ENCODE measurements at regions not wholly inside any gene's neighbourhood (a gene's known extent, or its start where the extent isn't known, plus 50 kb on each side); places are given as distances from the start of the nearest gene placed in this dataset.

DNA sequence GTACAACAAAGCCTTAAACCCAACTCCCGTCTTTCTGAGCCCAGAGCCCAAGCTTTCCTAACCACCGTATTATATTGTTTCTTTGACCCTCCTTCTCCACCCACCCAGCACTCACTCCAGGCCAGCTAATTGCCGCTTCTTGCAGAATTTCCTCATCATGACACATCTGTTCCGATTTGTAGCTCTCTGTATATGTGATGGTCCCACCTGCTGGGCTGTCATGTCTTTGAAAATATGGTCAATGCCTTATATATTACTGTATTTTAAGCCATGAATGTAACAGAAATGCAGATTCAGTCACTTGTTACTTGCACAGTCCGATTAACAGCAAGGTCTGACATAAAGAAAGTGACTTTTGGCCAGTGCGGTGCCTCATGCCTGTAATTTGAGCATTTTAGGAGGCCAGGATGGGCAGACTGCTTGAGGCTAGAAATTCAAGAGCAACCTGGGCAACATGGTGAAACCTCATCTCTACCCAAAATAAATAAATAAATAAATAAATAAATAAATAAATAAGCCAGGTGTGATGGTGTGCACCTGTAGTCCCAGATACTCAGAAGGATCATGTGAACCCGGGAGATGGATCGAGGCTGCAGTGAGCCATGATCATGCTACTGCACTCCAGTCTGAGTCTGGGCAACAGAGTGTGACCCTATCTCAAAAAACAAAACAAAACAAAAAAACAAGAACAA is 359.8 kb downstream of the ATP23 start:
- H4K20me1 ChIP-seq (ENCODE audit: low read depth, low read length) = no peaks in the 10 kb centered on the region
- TF ChIP-seq, protein P1, sequence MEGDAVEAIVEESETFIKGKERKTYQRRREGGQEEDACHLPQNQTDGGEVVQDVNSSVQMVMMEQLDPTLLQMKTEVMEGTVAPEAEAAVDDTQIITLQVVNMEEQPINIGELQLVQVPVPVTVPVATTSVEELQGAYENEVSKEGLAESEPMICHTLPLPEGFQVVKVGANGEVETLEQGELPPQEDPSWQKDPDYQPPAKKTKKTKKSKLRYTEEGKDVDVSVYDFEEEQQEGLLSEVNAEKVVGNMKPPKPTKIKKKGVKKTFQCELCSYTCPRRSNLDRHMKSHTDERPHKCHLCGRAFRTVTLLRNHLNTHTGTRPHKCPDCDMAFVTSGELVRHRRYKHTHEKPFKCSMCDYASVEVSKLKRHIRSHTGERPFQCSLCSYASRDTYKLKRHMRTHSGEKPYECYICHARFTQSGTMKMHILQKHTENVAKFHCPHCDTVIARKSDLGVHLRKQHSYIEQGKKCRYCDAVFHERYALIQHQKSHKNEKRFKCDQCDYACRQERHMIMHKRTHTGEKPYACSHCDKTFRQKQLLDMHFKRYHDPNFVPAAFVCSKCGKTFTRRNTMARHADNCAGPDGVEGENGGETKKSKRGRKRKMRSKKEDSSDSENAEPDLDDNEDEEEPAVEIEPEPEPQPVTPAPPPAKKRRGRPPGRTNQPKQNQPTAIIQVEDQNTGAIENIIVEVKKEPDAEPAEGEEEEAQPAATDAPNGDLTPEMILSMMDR (IDR thresholded peaks at IDR 0.05; ENCODE audit: insufficient read depth, low read length, poor library complexity, severe bottlenecking) = no peak
- no peak for TF ChIP-seq EZH2phosphoT487 (conservative IDR thresholded peaks at IDR 0.05; ENCODE audit: low read length)
- H3K9me2 ChIP-seq (replicated peaks; ENCODE audit: insufficient read depth, low read length) = no peaks in the 10 kb centered on the region
- no peak overlapping the region for H2AFZ ChIP-seq (ENCODE audit: low read depth, low read length, severe bottlenecking)
- H3K36me3 ChIP-seq (ENCODE audit: low read length) = no peaks in the 10 kb centered on the region
- H3K4me3 ChIP-seq (ENCODE audit: insufficient read depth, low read length, poor library complexity, severe bottlenecking) = no peak overlapping the region
- H3K4me2 ChIP-seq (ENCODE audit: low read depth, low read length, poor library complexity, severe bottlenecking) = no peak overlapping the region
- H3K79me2 ChIP-seq (ENCODE audit: insufficient read depth, low read length) = no peaks in the 10 kb centered on the region
- no peaks in the 10 kb centered on the region for H3K9me3 ChIP-seq (ENCODE audit: insufficient read depth, low read length)
- H3F3A ChIP-seq (ENCODE audit: insufficient read depth) = no peaks in the 10 kb centered on the region
- no peak overlapping the region for H3K27ac ChIP-seq (ENCODE audit: low read depth, low read length)
- no peak overlapping the region for H3K9ac ChIP-seq (ENCODE audit: low read length)
- H3K27me3 ChIP-seq (ENCODE audit: low read length) = no peaks in the 10 kb centered on the region

DNA sequence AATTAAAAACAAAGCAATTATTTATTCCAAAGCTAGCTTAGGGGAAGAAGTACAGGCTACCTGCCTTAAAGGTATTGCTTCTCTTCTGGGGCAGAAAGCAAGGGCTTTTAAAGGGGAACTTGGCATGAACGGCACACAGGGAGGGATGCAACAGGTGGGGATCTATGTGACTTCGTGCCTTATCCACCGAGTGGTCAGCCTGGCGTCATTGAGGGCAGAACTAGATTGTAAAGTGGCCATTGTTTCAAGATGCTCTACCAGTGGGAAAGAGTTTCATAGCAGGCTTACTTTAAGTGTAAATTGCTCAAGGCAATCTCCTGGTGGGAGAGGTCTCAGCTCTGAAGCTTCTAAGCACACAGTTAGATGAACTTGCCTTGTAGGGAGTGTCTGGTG is 360.4 kb downstream of the ATP23 start:
- Histone ChIP-seq H3K36me3 (ENCODE audit: low read length) (no peaks in the 10 kb centered on the region), H4K20me1 (ENCODE audit: low read depth, low read length) (no peaks in the 10 kb centered on the region), H3K27me3 (ENCODE audit: low read length) (no peaks in the 10 kb centered on the region), H3K79me2 (ENCODE audit: insufficient read depth, low read length) (no peaks in the 10 kb centered on the region), H3K27ac (ENCODE audit: low read depth, low read length) (no peak overlapping the region), H3K9me3 (ENCODE audit: insufficient read depth, low read length) (no peaks in the 10 kb centered on the region), H3K4me2 (ENCODE audit: low read depth, low read length, poor library complexity, severe bottlenecking) (no peak overlapping the region), H3K4me3 (ENCODE audit: insufficient read depth, low read length, poor library complexity, severe bottlenecking) (no peak overlapping the region), H3K9ac (ENCODE audit: low read length) (no peak overlapping the region), H2AFZ (ENCODE audit: low read depth, low read length, severe bottlenecking) (no peak overlapping the region), H3K9me2 (replicated peaks; ENCODE audit: insufficient read depth, low read length) (no peaks in the 10 kb centered on the region), H3F3A (ENCODE audit: insufficient read depth) (no peaks in the 10 kb centered on the region)
- TF ChIP-seq, protein P1 (IDR thresholded peaks at IDR 0.05; ENCODE audit: insufficient read depth, low read length, poor library complexity, severe bottlenecking) = no peak
- TF ChIP-seq EZH2phosphoT487 (conservative IDR thresholded peaks at IDR 0.05; ENCODE audit: low read length) = no peak

DNA sequence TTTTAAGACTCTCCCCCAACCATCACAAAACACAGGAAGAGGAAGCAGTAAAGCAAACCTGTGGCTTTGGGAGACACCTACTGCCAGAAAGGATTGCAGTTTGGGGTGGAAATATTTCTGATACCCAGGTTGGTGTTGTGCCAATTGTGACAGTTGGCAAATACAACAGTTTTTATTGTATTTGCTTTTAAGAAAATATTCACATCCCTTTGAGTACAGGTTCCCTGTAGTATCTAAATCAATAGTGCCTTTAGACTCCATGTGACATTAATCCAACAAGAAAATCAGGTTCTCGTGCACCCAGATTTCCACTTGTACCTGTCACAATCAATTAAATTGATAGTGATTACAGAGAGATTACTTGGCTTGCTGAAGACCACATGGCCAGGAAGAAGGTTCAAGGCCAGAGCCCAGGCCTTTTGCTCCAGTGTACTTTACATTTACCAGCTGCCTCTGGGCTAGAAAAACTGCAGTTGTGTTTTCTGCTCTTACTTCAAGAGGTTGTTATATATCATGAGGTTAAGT is 361.2 kb downstream of the ATP23 start:
- Histone ChIP-seq H3K4me2 (ENCODE audit: low read depth, low read length, poor library complexity, severe bottlenecking) (no peak overlapping the region), H3K4me3 (ENCODE audit: insufficient read depth, low read length, poor library complexity, severe bottlenecking) (no peak overlapping the region), H3K27me3 (ENCODE audit: low read length) (no peaks in the 10 kb centered on the region), H3K9me3 (ENCODE audit: insufficient read depth, low read length) (no peaks in the 10 kb centered on the region), H2AFZ (ENCODE audit: low read depth, low read length, severe bottlenecking) (no peak overlapping the region), H3K79me2 (ENCODE audit: insufficient read depth, low read length) (no peaks in the 10 kb centered on the region), H3K36me3 (ENCODE audit: low read length) (no peaks in the 10 kb centered on the region), H3F3A (ENCODE audit: insufficient read depth) (no peaks in the 10 kb centered on the region), H3K27ac (ENCODE audit: low read depth, low read length) (no peak overlapping the region), H4K20me1 (ENCODE audit: low read depth, low read length) (no peaks in the 10 kb centered on the region), H3K9ac (ENCODE audit: low read length) (no peak overlapping the region), H3K9me2 (replicated peaks; ENCODE audit: insufficient read depth, low read length) (no peaks in the 10 kb centered on the region)
- TF ChIP-seq, protein P1 (IDR thresholded peaks at IDR 0.05; ENCODE audit: insufficient read depth, low read length, poor library complexity, severe bottlenecking) = no peak
- TF ChIP-seq EZH2phosphoT487 (conservative IDR thresholded peaks at IDR 0.05; ENCODE audit: low read length) = no peak
